DMS 273 (cell line): ENCODE measurements at regions not wholly inside any gene's neighbourhood (a gene's known extent, or its start where the extent isn't known, plus 50 kb on each side); places are given as distances from the start of the nearest gene placed in this dataset.
A peak's percentile ranks its signal among the peaks of the same experiment; 100 is the strongest.

ENCODE experiments used
- DNase-seq: peaks from one replicate; lab custom pipeline; 2025; ENCODE audit not compliant: unreplicated experiment; lab: John Stamatoyannopoulos, UW

DNA sequence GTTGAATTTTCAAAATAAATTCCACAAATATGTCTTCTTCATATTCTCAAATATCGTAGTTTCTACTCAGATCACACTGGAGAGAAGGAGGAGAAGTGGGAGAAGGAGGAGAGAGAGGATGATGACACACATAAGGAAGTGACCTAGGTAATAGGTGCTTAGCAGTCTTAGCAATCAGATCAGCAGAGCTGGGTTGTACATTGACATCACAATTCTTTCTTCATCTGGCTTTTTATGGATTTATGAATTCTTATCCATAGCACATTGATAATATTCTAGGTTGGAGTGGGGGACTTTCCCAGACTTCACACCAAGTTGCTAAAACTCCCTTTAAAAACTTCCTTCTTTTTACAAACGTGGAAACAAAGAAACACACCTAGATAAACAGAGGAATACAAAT is 86.9 kb downstream of the FGF9 start:
- no peak for DNase-seq

DNA sequence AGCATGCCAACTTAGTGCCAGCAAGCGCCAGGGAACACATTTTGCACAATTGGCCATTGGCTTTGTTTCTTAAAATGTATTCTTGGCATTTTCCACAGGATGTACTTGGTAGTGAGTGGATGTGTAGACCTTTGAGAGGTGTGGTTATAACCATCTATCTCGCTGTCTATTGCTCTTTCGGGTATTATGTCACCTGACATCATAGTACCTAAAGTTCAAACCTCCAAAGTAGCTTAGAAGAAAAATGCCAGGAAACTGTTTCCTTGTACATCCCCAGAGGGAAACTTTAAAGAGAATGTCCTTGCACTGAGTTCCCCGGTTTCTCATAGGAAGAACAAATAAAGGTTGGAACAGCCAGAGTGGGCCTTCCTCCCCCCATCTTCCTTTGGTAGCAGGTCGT is 87.6 kb downstream of the FGF9 start:
- no peak for DNase-seq

DNA sequence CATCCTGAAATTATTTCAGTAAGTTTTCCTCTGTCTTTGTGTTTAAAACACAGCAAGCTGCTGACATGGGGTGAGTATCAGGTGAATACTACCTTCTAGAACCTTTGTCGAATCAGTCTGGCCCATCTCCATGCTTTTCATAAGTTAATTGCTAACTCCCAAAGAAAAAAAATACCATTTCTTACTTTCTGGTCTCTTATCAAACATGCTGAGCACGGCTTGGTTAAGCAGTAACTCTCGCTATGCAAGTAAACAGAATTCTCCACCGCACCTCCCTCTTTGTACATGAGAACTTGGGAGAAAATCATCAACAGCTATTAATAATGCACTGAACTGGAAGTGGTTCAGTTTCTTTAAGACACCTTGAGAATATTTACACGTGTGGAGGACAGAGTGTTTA is 88.6 kb downstream of the FGF9 start:
- DNase-seq = no peak

DNA sequence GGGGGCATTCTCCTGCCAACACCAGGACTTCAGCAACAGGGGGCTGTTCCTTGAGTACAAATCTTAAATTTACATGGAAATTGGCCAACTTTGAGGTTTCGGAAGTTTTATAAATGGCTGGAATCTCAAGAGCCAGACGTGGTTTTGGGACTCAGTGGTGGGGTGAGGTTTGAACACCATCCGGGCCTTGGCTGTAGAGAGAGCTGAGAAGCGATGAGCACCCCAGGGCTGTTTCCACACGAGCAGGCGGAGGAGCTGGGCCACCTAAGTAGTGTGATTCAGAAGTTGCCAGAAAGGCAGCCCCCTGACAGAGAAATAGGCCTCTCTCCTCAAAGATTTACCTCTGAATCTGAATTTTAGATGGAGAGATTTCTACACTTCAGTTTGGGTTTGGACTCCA is 89.0 kb downstream of the FGF9 start:
- no peak for DNase-seq

- DNase-seq = no peak
Observed at GRCh38 chr13:21761770-21762169, 90.9 kb downstream of the FGF9 start.

DNA sequence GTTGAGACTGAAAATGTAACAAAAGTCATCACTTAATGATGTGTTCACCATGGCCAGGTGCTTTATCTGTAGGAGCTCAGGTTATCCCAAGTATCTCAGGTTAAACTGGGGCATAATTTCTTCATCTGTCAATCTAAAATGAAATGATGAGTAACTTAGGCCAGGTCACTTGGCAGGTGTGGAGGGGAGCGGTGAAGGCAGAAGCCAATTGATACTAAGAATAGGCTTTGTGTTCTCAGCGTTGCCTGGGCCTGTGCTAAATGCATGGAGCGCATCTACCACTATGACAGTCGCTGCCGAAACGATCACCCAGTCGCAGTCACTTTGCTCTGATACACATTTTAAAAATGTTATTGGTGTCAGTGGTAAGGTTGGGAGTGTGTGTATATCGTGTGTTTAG is 91.6 kb downstream of the FGF9 start:
- DNase-seq = no peak

DNA sequence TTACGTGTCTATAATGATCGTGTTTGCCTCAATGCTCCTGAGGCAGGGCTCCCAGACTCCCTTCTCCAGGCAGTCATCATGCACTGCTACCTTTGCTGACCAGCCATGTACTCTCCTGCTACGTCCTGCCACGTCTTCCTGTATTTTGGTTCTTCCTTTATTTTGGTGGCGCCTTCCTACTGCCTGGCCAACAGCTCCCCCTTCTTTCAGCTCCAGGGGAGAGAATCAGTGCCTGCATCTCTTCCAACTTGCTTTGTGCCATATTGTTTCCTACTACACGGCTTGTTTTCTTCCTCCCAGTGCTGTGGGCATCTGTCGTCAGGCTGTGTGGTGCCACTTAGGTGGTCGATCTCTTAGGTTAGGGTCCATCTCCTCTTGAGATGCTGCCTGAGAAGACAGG is 96.2 kb downstream of the FGF9 start:
- no peak for DNase-seq

DNA sequence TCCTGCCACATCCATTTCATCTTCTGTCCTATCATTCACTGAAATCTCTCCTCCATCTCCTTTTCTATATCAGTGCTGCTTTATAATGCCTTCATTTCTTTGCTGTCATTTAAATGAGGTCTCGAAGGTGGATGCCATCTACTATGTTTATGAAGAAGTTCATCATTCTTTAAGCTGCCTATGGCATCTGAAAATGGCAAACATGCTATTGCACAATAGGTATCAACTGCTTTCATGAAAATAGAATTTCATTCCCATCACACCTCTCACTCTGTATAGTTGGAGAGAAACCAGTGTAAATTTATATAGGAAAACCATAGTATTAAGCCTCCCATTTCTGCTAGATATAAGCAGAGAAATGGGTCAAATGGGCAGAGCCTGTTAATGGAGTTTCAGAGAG is 100.2 kb downstream of the FGF9 start:
- no peak for DNase-seq

GRCh38 chr13:21777166-21777565 is 106.3 kb downstream of the FGF9 start:
- DNase-seq = no peak

DNA sequence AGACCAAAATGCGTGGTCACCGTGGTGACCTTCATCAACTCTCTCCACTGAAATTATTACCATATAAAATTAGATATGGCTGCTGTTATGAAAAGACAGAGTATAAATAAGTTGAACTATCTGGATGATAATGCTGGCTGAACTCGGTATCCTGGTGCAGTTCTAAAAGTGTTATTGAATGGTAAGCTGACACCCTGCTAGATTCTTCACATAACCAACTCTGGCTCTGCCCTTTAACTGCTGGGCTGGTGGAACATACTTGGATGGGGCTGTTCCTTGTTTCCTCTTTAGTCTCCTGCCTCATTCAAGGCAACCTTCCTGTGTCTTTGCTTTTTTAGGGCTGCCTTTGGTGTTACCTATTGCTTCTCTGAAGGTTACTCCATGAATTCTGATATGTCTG is 106.9 kb downstream of the FGF9 start:
- DNase-seq = no peak

- DNase-seq = no peak
Observed at GRCh38 chr13:21782736-21783135, 111.9 kb downstream of the FGF9 start.

DNA sequence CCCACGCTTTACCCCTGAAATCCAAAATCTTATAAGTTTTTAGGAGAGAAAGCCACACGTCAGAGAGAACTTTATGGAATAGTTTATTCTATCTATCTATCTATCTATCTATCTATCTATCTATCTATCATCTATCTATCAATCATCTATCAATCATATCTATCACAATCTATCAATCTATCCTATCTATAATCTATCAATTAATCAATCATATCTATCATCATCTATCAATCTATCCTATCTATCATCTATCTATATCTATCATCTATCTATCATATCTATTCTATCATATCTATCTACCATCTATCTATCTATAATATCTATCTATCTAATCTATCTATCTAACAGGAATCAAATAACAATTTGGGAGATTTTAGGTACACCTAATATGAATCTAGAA is 115.1 kb downstream of the FGF9 start:
- no peak for DNase-seq

DNA sequence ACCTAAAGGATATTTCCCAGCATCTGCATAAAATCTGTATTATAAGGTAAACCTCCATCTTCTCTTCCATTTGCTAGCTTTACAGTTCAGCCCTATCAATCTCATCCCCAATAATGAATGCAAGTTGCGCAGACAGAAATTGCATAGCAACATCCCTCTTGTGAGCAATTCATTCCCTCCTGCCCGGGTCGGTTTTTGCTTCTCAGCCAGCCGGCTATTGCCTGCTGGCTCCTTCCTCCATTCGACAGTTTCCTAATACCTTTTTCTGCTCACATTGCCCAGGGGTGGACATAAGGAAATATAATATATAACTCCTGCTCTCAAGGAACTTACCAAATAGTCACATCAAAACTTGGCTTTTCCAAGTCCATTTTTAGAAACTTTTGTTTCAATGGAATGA is 125.2 kb downstream of the FGF9 start:
- no peak for DNase-seq

GRCh38 chr13:21796775-21797514 is 126.1 kb downstream of the FGF9 start:
- no peak for DNase-seq

- no peak for DNase-seq
Observed at GRCh38 chr13:21797736-21798135, 126.9 kb downstream of the FGF9 start.

DNA sequence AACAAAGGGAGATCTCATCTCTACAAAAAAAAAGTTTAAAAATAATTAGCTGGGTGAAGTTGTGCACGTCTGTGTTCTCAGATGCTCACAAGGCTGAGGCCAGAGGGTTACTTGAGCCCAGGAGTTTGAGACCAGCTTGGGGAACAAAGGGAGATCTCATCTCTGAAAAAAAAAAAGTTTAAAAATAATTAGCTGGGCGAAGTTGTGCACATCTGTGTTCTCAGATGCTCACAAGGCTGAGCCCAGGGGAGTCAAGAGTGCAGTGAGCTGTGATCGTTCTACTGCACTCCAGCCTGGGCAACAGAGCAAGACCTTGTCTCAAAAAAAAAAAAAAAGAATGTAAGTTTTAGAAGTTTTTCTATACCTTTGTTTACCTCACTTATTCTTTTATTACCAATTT is 127.3 kb downstream of the FGF9 start:
- DNase-seq = no peak

GRCh38 chr13:21799671-21800070 is 128.8 kb downstream of the FGF9 start:
- DNase-seq = no peak

DNA sequence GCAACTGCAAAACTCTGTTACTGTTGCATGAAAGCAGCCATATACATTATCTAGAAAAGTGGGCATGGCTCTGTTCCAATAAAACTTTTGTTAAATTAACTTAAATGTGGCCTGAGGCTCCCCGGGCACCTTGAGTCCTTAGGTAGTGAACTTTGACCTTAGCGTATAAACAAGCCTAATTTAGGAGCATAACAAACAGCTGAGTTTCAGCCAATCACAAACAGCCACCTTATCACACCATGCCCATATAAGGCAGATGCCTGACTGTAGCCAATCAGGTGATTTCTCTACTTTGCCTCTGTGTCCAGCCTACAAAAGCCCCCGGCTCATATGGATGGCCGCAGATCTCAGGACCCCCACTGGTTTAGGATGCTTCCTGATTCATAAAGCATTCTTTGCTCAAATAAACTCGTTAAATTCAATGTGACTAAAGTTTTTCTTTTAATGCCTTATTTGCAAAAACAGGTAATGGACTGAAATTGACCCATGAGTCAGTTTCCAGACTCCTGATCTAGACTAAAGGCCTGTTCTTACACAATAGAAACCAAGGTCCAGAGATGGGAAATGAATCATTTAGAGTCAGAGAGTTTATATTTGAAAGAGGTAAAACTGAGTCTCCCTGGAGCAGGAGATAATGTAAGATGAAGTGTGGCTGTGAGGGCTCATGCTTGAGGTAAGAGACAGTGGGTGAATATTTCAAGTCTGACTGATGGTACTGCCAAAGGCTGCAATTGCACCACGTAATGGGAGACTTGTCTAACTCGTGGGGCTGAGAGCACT is 130.2 kb downstream of the FGF9 start:
- no peak for DNase-seq

DNA sequence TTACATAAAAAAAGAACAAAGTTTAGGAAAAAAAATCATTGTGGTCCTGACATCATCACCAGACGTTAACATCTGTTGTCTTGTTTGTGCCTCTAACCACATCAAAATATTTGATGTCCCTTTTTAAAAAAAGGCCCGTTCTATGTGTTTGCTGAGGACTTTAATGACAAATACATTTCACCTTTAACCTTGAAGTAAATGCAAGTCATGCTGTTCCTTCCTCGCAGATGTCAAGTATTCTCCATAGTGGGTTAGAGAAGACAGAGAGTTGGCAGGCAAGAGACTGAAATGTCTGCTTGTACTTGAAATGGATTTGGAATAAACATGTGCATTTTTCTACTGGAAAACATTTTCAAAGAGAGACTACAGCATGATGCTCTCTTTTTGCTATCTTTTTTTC is 134.9 kb downstream of the FGF9 start:
- DNase-seq = no peak

DNA sequence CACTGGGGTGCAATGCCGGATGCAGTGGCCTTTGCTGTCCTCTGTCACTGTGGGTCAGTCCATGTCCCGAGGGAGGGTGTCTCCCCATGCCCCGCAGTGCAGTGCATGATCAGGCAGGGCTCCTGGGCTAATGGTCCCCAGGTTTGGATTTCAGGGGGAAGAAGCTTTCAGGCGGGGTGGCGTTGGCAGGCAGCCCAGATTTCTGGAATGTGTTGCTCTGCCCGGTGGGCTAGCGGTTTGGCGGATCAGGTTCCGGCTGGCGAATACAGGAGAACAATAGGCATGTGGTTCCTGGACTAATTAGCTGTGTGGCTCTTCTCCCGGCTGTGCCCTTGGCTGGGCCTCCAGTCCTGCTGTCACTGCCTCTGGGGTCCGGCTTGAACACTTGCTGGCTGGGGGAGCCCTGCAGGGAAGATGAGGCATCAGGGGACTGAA is 141.3 kb downstream of the FGF9 start:
- DNase-seq = peak; percentile 42

DNA sequence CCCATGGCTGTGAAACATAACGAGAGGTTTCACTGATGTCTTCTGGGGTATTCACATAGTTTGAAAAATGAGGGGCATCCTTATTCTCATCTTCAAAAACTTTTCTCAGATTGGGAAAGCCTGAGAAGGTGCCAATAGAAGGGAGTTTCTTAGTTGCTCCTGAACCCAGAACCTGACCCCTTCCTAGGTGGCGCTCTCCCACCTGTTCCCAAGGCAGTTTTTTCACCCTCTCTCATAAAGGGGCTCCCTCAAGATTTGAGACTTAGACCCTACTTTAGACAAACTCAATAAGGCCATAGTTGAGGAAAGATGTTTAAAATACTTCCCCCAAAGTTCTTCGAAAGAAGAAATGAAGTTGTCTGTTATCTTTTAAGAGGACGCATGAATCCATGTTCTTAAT is 142.2 kb downstream of the FGF9 start:
- DNase-seq = no peak

DNA sequence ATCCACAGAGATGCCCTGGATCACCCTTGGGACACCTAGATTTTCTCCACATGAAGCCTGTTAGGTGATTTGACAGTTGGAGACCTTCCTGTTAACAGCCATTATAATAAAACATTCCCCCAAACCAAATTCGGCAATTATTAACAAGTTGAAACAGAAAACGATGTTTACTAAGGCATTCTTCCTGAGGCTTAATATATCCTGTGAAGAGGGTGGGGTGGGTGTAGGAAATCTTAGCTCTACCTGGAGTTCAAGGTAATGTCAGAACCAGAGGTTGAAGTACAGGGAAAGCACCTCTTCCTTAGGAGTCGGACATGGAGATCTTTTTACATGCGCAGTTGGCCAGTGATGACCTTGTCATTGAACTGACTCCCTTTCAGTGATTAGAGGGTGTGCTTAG is 143.0 kb downstream of the FGF9 start:
- no peak for DNase-seq

- no peak for DNase-seq
Observed at GRCh38 chr13:21814604-21815003, 143.7 kb downstream of the FGF9 start.
